PFSK-1 (cell line): ENCODE measurements at regions not wholly inside any gene's neighbourhood (a gene's known extent, or its start where the extent isn't known, plus 50 kb on each side); places are given as distances from the start of the nearest gene placed in this dataset.

Experiments
- FOXP2 ChIP-seq: optimal IDR thresholded peaks from 2 replicates; pipeline ENCODE3; 2011; ENCODE audit warnings: borderline replicate concordance, control low read depth, inconsistent platforms; ENCODE audit not compliant: insufficient read depth; ENCODE audit errors: extremely low read length, extremely low read depth
- POLR2AphosphoS5 ChIP-seq: IDR thresholded peaks from 2 replicates; pipeline ENCODE4 v1.6.1; 2012; ENCODE audit warnings: low read depth, mild to moderate bottlenecking, control low read depth, low read length, moderate library complexity
- REST ChIP-seq, 2 experiments: IDR thresholded peaks; 2 replicates each; pipeline versions ENCODE4 v1.6.1 to v1.8.0; 2011 to 2012; ENCODE audit warnings: low read depth in 2 of 2, low read length in 2 of 2, control low read depth in 1 of 2, inconsistent platforms in 1 of 2, mild to moderate bottlenecking in 1 of 2, moderate library complexity in 1 of 2; ENCODE audit not compliant: insufficient read depth in 1 of 2
- SIN3A ChIP-seq: IDR thresholded peaks from 2 replicates; pipeline ENCODE4 v1.6.1; 2012; ENCODE audit warnings: mild to moderate bottlenecking, low read length, moderate library complexity, borderline replicate concordance; ENCODE audit not compliant: insufficient read depth
- TAF1 ChIP-seq: IDR thresholded peaks from 2 replicates; pipeline ENCODE4 v1.6.1; 2012; ENCODE audit warnings: low read length, control low read depth, borderline replicate concordance; ENCODE audit not compliant: insufficient read depth

GRCh38 chr7:156577645-156578577 is 62.7 kb upstream of the RNF32 start:
- TF ChIP-seq SIN3A (no peak), POLR2AphosphoS5 (no peak), REST (IDR thresholded peaks at IDR 0.05; ENCODE audit: insufficient read depth in 1 of 2, low read depth in 2 of 2, low read length in 2 of 2) (no peak), TAF1 (no peak), FOXP2 (no peak)
